Fibroblast of skin of right biceps (primary cell): ENCODE measurements at regions not wholly inside any gene's neighbourhood (a gene's known extent, or its start where the extent isn't known, plus 50 kb on each side); places are given as distances from the start of the nearest gene placed in this dataset.

Experiments used
- DNase-seq: peaks from one replicate; pipeline ENCODE4 v3.0.0-alpha.2; 2013

DNA sequence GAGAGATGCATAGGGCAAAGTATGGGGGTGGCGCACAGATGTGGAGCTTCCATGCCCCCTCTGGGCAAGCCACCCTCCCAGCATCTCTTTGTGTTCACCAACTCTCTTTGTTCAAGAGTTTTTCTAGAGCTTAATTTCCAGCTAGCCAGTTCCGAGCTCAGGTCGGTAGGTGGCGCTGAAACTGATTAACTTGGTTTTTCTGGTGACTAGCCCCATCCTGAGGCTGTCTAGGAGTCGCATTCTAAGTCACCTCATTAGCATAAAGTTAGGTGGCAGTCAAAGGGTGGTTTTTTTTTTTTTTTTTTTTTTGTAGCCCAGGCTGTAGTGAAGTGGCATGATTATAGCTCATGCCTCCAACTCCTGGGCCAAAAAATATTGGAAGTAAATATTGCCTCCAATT lies 476.4 kb downstream of the KDM4C start:
- DNase-seq, result peak; percentile 33

DNA sequence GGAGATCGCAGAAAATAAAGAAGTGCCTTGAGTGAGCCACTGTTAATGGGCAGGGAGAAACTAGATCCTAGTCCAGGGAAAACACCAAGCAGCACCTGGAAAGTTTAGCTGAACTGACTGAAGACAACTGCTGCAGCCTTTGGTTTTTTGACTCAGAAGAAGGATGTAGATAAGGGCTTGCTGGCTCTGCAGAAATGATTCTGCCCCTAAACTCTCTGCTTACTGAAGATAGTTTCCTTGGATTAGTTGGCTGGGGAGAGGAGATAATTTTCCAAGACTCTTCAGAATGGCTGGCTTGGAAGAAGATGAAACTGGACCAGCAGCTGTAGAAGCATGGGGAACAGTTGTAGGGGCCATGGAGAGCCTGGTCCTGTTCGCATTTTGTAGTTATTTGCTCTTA lies 471.8 kb downstream of the KDM4C start:
- no peak for DNase-seq

DNA sequence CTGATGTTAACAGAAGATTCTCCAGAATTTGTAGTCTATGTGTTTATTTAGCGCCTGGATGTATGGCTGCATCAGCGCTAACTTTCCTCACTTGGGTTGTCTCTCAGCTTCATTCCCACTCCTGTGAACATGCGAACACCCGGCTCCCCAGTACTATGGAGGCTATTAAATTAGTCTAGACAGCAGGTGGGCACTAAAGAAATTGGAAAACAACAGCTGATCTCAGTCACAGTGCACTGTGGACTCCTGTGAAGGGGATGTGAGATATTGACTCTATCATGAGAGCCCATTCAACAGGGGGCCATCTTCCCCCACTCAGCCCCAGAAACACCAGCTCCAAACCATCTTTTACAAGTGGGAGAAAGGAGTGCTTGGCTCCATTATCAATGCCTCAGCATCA lies 471.0 kb downstream of the KDM4C start:
- no peak for DNase-seq

DNA sequence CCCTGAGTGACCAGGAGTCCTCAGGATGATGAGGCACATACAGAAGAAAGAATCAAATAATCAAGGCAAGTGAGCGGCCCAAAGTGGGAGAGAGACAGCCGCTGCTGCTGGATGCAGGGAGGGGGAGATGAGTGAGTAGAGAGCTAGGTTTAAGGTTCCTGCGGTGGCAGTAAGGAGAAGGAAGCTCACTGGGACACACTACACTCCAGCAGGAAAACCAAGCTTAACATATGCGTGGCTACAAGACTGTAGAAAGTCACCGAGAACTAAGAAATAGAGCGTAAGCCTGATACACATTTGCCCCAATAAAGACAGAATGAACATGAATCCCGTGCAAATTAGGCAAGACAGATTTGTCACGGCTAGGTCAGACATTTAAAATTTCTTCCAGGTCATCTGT lies 470.2 kb downstream of the KDM4C start:
- no peak for DNase-seq

DNA sequence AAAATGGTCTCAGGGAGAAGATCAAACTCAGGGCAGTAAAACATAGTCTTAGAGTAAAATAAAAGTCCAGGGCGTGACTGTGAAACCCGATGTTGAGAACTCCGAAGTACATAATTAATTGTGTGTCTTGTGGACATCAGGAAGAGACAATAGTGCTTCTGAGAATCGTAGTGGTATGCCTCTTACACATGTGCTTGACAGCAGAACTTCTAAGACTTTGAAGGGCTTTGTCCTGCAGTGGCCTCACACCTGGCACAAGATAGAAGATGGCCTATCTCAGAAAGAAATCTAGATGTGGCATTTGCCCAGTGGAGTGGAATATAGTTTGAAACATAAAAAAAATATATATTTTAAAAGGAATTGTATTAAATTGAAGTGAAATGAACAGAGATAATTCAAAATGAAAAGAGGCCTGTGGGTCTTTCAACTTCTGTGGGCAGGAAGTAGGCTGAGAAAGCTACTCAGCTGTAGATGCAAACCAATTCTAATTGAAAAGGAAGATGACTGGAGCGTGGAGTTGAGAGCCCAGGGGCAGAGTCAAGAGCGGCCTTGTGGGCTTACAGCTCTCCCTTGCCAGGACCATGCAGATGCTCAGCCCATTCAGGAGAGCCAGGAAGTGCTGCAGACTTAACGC lies 468.4 kb downstream of the KDM4C start:
- DNase-seq, result no peak
